ENCODE measurements at regions not wholly inside any gene's neighbourhood (a gene's known extent, or its start where the extent isn't known, plus 50 kb on each side); places are given as distances from the start of the nearest gene placed in this dataset.
"Not testable (repeated sequence)": the region's sequence is repeated elsewhere in the genome, so short reads cannot be mapped to it uniquely, and the experiment has no call there.

DNA sequence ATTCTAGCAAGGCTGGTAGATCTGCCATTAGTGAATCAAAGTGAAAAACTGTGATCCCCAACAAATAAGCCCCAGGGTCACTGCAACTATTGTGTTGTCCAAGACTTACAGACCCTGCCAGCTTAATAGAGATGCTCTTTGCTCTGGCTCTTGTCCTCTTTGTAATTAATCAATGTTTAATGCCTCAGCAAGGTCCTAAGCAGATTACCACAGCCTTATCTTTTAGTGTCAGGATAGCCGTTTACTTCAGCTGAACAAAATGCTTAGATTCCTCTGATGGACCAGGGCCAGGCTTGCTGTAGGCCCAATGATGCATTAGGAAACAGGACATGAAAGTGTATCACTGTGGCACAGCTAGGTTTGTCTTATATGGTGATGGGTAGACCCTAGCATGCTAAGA, 353.3 kb downstream of the HACE1 start:
- DNase-seq (ENCODE audit: low spot score), result no peak

DNA sequence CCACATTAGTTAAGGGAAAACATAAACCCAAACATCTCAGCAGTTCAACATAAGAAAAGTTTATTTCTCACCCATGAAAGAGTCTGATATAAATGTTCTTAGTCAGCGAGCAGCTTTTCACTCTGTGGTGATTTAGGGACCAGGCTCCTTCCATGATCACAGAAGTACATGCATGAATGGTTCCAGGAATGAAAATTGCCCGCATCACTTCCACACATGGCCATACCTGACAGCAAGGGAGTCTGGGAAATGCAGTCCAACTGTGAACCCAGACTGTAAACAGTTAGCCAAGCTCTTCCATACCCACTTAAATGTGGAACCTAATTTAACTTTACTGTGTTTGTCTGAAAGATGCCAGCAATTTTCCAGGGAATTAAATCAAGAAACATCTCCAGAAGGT, 353.9 kb downstream of the HACE1 start:
- no peak for DNase-seq (ENCODE audit: low spot score)

- DNase-seq (ENCODE audit: low spot score), result no peak
Observed at GRCh38 chr6:104500265-104500664, 359.5 kb downstream of the HACE1 start.

DNA sequence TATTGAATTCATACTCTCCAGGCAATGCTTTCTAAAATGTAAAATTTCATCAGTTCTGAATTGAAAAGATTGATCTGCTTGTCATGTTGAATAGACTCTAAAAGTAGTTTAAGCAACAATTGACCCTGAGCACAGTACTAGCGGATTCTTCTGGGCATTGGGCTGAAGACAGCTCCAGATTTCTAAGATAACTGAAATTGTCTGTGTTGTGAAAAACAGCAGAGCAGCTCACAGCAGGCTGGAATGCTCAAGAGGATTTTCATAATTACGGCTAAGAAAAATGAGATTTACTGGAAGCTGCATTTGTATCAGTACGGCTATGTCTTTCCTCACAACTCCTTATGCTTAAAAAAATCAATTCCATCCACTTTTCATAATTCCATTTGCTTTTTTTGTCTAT, 373.7 kb downstream of the HACE1 start:
- no peak for DNase-seq (ENCODE audit: low spot score)

DNA sequence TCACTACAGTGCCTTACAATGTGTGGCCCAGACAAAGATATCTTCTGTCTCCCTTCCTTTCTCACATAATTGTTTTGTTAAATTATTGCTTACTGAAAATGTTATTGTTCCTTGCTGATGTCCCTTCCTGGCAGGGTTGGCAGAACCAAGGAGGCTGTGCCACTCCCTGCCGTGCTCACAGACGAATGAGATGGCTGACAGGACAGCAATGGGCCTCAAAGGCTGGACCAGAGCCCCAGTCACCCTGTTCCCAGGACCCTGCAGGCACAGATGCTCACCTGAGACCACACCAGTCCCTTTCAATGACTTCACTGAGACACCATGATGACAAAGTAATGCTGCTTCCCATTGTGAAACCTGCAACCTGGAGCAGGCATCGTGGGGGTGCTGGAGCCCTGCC, 375.1 kb downstream of the HACE1 start:
- DNase-seq (ENCODE audit: low spot score), result no peak

DNA sequence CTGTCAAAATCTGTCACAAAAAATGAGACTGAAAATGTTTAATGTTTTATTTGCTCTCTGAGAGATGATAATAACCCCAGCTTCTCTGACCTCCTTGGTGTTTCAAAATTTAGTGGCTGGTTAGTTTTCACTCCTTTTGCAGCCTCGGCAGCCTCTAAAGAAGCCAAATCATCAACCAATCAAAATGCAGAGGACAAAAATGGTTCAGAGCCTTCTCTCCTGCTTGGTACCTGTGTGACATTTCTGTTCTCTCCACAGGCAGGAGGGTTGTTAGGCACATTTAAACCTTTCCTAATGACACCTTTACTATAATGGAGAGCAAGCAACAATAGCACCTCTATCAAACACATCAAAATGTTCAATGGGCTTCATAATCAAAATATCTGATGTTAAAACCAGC, 375.5 kb downstream of the HACE1 start:
- no peak for DNase-seq (ENCODE audit: low spot score)

DNA sequence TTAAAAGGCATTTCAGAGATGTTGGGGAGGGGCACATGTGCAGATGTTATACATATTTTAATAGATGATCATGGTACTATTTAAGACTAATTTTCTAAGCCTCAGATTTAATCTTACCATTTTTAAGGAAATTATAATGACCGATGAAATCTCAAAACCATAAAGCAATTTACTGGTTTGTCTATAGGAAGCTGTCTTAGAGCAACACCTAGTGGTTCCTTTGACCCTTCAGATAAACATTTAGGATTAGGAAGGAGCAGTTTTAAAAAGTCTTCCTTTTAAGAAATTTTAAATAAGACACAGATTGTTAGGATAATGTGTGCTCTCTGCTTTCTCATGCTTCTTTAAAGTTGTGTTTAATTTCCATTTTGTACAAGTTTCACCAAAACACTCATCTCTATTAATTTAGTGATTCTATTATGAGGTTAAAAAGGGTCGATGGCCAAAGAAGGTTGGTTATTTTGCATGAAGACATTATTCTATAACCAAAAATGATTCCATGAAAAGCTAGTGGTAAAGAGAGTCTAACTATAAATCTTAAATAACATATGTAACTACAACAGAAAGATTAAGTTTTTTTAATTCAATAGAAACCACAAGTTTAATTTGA, 376.4 kb downstream of the HACE1 start:
- DNase-seq (ENCODE audit: low spot score), result no peak

GRCh38 chr6:104477569-104477968, 382.1 kb downstream of the HACE1 start:
- no peak for DNase-seq (ENCODE audit: low spot score)

- DNase-seq (ENCODE audit: low spot score), result no peak
Observed at GRCh38 chr6:104473021-104473429, 386.7 kb downstream of the HACE1 start.

- no peak for DNase-seq (ENCODE audit: low spot score)
Observed at GRCh38 chr6:104472021-104472901, 387.5 kb downstream of the HACE1 start.

DNA sequence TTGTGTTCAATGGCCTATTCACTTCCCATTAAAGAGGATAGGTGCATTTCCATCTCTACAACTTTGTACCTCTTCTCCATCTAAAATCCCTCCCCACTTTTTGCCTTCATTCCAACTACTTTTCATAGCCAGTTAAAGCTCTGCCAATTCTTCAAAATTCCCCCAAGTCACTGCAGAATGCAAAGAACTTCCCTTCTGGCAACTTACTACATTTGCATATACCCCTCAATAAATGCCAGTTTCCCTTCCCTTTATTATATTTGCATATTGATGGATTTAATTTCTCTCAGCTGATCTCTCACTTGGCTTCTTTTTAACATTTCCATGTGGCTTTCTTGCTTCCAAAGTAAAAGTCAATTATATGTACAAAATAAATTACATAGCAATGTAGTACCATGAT, 393.4 kb downstream of the HACE1 start:
- DNase-seq (ENCODE audit: low spot score), result no peak

DNA sequence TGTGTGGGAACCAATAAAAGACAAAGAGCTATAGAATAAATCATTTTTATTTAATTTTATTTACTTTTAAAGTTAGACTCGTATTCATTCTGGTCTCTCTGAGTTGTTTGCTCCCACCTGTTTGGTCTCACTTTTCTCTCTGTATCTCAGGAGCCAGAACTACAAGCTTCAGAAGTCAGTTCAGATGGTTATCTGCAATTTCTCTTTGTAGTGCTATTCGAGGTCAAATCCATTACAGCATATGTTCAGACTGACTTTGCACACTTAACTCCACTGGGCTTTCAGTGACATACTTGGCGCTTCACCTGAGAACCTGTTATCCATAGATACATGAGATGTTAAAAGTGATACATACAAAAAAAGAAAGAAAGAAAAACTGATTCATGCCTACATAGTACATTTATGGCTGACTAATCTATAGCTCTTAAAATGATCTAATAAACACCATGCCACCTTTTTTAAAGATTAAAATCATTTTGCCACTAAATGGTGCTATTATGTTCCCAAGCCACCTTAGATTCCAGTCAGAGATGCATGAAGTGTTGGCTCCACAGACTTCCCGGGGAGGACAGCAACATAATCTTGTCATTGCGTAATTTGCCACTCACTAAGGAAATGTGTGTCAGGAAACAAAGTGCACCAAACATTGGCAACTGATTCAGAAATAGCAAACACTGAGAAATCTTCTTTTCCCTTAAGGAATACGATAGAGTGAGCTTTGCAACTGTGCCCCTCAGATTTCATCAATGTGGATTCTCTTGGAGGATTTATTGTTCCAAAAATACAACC, 396.7 kb downstream of the HACE1 start:
- DNase-seq (ENCODE audit: low spot score), result no peak

- DNase-seq (ENCODE audit: low spot score), result no peak
Observed at GRCh38 chr6:104460738-104461483, 398.8 kb downstream of the HACE1 start.

GRCh38 chr6:104459543-104459942, 400.2 kb downstream of the HACE1 start:
- DNase-seq (ENCODE audit: low spot score), result no peak

DNA sequence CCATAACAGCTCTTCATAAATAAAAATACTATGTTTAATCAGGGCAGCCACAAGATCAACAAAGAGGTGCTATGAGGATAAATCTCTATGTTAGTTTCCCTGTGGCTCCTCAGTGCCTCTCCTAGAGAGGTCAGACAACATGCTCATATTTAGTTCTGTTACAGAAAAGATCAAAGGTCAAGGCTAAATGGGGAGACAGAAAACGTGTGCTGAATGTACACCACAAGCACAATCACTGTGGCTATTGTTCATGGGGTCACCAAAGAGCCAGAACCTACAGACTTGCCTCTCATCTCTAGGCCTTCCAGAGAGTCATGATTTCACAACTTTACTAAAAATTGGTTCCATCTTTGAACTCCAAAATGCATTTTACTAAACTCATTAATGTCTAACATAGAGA, 409.8 kb downstream of the HACE1 start:
- DNase-seq (ENCODE audit: low spot score), result no peak

DNA sequence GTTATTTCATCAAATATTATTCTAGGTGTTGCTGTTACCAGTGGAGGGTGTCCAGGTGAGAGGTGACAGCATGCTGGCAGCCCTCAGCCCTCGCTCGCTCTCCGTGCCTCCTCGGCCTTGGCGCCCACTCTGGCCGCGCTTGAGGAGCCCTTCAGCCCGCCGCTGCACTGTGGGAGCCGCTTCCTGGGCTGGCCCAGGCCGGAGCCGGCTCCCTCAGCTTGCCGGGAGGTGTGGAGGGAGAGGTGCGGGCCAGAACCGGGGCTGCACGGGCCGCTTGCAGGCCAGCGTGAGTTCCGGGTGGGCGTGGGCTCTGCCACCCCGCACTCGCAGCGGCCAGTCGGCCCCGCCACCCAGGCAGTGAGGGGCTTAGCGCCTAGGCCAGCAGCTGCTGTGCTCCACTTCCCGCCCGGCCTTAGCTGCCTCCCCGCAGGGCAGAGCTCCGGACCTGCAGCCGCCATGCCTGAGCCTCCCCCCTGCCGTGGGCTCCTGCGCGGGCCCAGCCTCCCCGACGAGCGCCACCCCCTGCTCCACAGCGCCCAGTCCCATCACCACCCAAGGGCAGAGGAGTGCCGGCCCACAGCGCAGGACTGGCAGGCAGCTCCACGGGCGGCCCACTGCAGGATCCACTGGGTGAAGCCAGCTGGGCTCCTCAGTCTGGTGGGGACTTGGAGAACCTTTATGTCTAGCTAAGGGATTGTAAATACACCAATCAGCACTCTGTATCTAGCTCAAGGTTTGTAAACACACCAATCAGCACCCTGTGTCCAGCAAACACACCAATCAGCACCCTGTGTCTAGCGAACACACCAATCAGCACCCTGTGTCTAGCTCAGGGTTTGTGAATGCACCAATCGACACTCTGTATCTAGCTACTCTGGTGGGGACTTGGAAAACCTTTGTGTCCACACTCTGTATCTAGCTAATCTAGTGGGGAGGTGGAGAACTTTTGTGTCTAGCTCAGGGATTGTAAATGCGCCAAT, 413.3 kb downstream of the HACE1 start:
- not testable (repeated sequence) for DNase-seq (ENCODE audit: low spot score)

GRCh38 chr6:104434519-104434918, 425.2 kb downstream of the HACE1 start:
- no peak for DNase-seq (ENCODE audit: low spot score)

DNA sequence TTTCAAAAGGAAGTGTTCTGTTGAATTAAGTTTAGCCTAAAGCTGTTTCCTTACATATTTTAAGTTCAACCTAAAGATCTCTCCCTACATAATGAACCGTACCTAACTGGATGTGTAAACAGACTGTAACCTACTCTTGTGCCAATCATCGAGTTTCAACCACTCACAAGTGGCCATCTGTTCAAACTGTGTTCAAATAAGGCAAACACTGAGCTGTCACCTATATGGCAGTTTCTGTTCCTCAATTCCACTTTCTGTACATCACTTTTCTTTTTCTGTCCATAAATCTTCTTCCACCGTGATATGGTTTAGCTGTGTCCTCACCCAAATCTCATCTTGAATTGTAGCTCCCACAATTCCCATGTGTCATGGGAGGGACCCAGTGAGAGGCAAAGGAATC, 428.6 kb downstream of the HACE1 start:
- DNase-seq (ENCODE audit: low spot score), result no peak

DNA sequence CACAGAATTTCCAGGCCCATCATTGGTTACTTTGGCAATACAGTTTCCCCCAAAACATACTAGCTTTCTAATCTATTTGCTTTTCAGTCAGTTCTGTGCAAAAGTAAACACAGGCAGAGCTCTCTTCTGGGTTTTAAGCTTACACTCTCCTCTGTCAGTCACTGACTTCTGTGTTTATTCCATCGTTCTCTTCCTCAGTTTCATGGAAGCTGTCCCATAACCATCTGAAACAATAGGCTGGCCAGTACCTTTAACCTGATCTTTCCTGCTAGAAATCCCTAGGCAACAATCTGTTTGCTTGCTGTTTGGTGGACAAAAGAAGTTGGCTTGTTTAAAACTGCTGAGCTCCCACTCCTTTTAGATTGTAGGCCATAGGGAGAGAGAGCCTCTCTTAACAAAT, 431.5 kb downstream of the HACE1 start:
- no peak for DNase-seq (ENCODE audit: low spot score)

DNA sequence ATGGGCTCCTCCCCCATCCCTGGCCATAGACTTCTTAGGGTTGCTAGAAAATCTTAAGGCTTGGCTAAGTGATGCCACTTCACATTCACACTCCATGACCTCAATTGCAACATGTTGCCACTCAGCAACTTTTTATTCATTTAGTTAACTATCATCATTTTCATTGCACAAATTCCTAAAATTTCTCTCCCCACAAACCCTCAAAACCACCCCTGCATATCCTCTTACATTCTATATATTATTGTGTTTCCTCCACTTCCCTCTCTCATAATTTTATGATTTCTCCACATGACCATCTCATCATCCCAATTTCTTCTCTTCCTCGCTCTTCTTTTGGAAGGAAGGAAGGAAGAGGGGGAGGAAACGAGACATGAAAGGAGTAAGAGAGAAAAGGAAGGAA, 436.0 kb downstream of the HACE1 start:
- DNase-seq (ENCODE audit: low spot score), result no peak

- DNase-seq (ENCODE audit: low spot score), result no peak
Observed at GRCh38 chr6:104421650-104422049, 438.1 kb downstream of the HACE1 start.

Measured in globus pallidus (tissue), 1 donor.